ENCODE measurements at regions not wholly inside any gene's neighbourhood (a gene's known extent, or its start where the extent isn't known, plus 50 kb on each side); places are given as distances from the start of the nearest gene placed in this dataset.

GRCh38 chr5:104061707-104062106 is 499.1 kb upstream of the NUDT12 start:
- DNase-seq (no peak), ATAC-seq (ENCODE audit: low read depth) (no peak)
- Histone ChIP-seq H3K27ac (ENCODE audit: insufficient read depth, low read length) (no peak overlapping the region), H3K4me1 (ENCODE audit: control insufficient read depth, insufficient read depth, low read length) (no peaks in the 10 kb centered on the region), H2AK9ac (replicated peaks; ENCODE audit: low read depth, low read length, poor library complexity) (no peak overlapping the region), H3K9me3 (ENCODE audit: control insufficient read depth, insufficient read depth, low read length) (peaks cover 4% of the 10 kb centered on the region; the same call in 1 of the 2 replicates), H2BK15ac (ENCODE audit: low read depth, low read length) (no peak overlapping the region), H2BK20ac (ENCODE audit: low read depth, low read length) (no peak overlapping the region), H3K4me3 (ENCODE audit: insufficient read depth, low read depth, low read length) (no peak overlapping the region), H3K4me2 (ENCODE audit: low read depth, low read length) (no peak overlapping the region), H3K79me1 (ENCODE audit: low read depth in 1 of 2, low read length in 2 of 2) (no peaks in the 10 kb centered on the region), H4K5ac (ENCODE audit: low read depth, low read length) (no peak overlapping the region), H3K56ac (ENCODE audit: extremely low read depth, insufficient read depth, low read length) (no peak overlapping the region), H3K23ac (ENCODE audit: low read depth, low read length) (no peak overlapping the region), H3K27me3 (ENCODE audit: control insufficient read depth, insufficient read depth, low read length) (no peaks in the 10 kb centered on the region), H3K9me1 (ENCODE audit: insufficient read depth, low read length) (no peaks in the 10 kb centered on the region), H2BK120ac (ENCODE audit: low read depth, low read length) (no peak overlapping the region), H3K9ac (ENCODE audit: low read depth, low read length) (no peak overlapping the region), H4K20me1 (ENCODE audit: insufficient read depth, low read length) (no peaks in the 10 kb centered on the region), H3K18ac (ENCODE audit: low read depth, low read length) (no peak overlapping the region), H3K36me3 (ENCODE audit: control insufficient read depth, insufficient read depth, low read length) (no peaks in the 10 kb centered on the region), H3K14ac (replicated peaks; ENCODE audit: low read depth, low read length) (no peak overlapping the region), H3K4ac (ENCODE audit: low read depth, low read length) (no peak overlapping the region), H4K91ac (ENCODE audit: insufficient read depth, low read depth, low read length) (no peak overlapping the region), H2AK5ac (ENCODE audit: low read depth, low read length) (no peak overlapping the region), H2BK5ac (ENCODE audit: low read depth, low read length, poor library complexity, severe bottlenecking) (no peak overlapping the region), H4K8ac (ENCODE audit: low read depth in 2 of 2, low read length in 2 of 2) (no peak overlapping the region), H2AFZ (replicated peaks; ENCODE audit: low read length, poor library complexity) (no peak overlapping the region)
- ChIA-PET CTCF (no interaction called here), POLR2A (ENCODE audit: unreplicated experiment) (no interaction called here)
- in situ Hi-C loops (cut with MboI; ENCODE audit: low sequenced_read_pairs): no loop called here
- dilution Hi-C loops (cut with HindIII; ENCODE audit: low sequenced_read_pairs, unreplicated experiment): no loop called here
- intact Hi-C loops (cut with micrococcal nuclease): no loop called here
- no TSS peak for BruUV-seq (replicated peaks)
- WGBS, 2 experiments (ENCODE audit: extremely low coverage in 2 of 2, insufficient read length in 1 of 2): 25% methylated on average over 1 of the region's 3 CpGs; no CpG with 5 or more reads in 1 of the 2 experiments
- TF ChIP-seq RAD21 (IDR thresholded peaks at IDR 0.05; ENCODE audit: low read length) (no peak), NFE2L2 (IDR thresholded peaks at IDR 0.05; ENCODE audit: low read depth, low read length) (no peak)

All from IMR-90 (cell line).